Kidney glomerular epithelial cell (primary cell): ENCODE measurements at regions not wholly inside any gene's neighbourhood (a gene's known extent, or its start where the extent isn't known, plus 50 kb on each side); places are given as distances from the start of the nearest gene placed in this dataset.

Experiments
- DNase-seq: peaks from one replicate; lab custom pipeline; 2025; lab: John Stamatoyannopoulos, UW

DNA sequence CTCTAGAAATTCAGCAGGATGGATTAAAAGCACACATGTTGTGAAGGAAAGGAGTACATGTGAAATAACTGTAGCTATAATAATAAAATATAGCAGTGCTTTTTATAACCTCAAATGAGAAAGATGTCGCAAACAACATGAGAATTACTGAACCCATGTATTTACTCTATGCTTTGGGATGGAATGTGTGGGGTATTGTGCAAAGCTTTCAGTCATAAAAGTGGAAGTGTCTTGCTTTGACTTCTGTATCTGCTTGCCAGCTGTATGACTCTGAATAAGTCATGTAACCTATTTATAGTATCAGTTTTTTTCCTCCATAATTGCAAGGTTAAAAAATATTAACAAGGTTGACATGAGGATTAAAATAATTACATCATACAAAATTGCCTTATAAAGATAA lies 519.3 kb upstream of the CADM2 start:
- DNase-seq, result no peak

GRCh38 chr3:84440291-84440690 lies 518.5 kb upstream of the CADM2 start:
- DNase-seq, result no peak

GRCh38 chr3:84442533-84442932 lies 516.3 kb upstream of the CADM2 start:
- no peak for DNase-seq

GRCh38 chr3:84444726-84445521 lies 513.9 kb upstream of the CADM2 start:
- DNase-seq, result no peak

DNA sequence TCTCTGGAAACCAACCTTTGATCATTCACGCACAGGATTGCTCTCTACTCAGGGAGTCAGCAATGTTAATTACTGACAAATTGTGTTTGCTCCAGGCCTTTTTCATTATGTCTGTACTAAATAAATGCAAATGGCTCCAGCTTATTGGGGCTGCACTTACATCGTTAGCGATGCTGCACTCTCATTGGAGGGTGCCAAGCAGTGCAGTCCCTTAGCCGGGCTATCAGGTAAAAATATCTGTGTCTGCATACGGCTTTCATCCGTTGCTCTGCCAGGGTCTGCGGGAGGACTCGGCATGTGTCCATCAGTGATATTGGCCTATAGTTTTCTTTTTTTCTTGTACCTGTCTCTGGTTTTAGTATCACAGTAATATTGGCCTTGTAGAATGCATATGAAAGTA lies 471.5 kb upstream of the CADM2 start:
- no peak for DNase-seq

DNA sequence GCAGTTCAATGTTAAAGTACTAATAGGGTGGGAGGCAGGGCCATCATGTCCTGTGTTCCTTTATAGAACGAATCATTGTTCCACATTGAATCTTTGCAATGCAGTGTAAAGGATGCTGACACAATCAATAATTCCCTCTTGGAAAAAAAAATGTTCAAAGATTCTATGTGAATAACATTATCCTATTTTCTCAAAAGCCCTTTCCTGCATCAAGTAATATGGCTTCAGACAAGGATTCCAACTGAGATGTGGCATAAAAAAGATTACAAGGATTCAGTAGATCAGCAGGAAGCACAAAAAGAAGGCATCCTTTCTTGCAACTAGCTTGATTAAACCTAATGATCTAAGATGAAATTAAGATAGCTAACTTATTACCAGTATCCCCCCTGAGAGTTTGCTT lies 454.0 kb upstream of the CADM2 start:
- DNase-seq, result no peak

GRCh38 chr3:84510007-84510406 lies 448.8 kb upstream of the CADM2 start:
- DNase-seq, result no peak

DNA sequence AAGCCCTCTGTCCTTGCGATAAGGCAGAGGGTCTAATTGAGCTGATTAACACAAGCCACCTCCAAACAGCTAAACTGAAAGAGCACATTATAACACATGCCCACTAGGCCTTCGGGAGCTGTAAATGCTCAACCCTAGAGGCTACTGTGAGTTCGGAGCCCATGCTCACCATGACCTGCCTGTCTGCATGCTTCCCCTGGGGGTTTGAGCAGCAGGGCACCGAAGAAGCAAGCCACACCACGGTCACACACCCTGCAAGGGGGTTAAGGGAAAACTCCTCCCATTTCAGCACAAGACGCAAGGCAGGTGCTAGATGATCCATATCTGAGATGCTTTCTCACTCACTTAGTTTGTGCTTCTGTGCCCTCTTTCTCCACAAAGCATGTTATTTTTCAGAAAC lies 435.9 kb upstream of the CADM2 start:
- DNase-seq, result no peak

GRCh38 chr3:84536916-84537315 lies 421.9 kb upstream of the CADM2 start:
- DNase-seq, result no peak

DNA sequence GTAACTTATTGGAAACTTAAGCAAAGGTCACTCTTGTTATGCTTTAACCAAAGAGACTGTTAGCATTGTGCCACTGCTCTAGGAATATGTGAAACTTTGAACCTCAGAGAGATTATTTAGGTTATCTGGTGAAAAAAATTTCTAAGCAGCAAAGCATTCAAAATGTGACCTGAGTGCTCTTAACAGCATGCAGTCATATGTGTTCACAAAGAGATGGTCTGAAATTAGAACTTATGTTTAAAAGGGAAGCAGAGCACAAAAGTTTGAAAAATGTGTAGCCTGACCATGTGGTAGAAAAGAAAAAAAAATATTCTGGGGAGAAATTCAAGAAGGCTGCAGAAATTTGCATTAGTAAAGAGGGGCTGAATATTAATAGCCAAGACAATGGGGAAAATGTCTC lies 420.2 kb upstream of the CADM2 start:
- DNase-seq, result no peak

DNA sequence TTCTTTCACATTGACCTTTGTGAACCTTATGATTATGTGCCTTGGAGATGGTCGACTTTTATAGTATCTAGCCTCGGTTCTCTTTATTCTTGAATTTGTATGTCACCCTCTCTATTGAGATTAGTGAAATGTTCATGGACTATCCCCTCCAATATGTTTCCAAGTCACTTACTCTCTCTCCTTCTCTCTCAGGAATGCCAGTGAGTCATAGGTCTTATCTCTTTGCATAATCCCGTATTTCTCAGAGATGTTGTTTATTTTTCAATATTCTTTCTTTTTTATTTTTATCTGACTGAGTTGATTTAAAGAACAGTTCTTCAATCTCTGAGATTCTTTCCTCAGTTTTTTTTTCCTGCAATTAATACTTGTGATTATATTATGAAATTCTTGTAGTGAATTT lies 411.6 kb upstream of the CADM2 start:
- DNase-seq, result no peak

GRCh38 chr3:84547971-84548970 lies 410.5 kb upstream of the CADM2 start:
- peak; percentile 40 for DNase-seq

- DNase-seq, result no peak
Observed at GRCh38 chr3:84555629-84556028, 403.2 kb upstream of the CADM2 start.

- no peak for DNase-seq
Observed at GRCh38 chr3:84566256-84566655, 392.5 kb upstream of the CADM2 start.

GRCh38 chr3:84567796-84568195 lies 391.0 kb upstream of the CADM2 start:
- no peak for DNase-seq

DNA sequence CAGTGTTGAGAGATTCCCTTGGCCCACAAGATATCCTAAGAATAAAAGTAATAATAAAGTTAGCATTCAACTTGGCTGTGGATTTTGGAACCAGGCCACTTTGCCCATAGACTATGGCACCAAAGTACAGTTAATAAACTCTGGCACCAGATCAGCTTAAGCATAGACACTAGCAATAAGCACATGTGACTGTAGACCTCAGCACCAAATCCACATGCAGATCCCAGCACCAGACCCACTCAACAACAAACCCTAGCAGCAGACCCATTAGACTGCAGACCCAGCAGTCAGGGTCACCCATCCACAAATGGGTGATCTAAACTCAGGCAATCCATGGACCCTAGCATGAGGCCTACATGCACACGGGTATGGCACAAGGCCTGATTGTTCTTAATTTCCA lies 384.8 kb upstream of the CADM2 start:
- no peak for DNase-seq

- no peak for DNase-seq
Observed at GRCh38 chr3:84586427-84586826, 372.4 kb upstream of the CADM2 start.

GRCh38 chr3:84600703-84601225 lies 358.0 kb upstream of the CADM2 start:
- DNase-seq, result no peak

GRCh38 chr3:84601303-84601702 lies 357.5 kb upstream of the CADM2 start:
- no peak for DNase-seq

GRCh38 chr3:84621823-84622222 lies 337.0 kb upstream of the CADM2 start:
- DNase-seq, result no peak

DNA sequence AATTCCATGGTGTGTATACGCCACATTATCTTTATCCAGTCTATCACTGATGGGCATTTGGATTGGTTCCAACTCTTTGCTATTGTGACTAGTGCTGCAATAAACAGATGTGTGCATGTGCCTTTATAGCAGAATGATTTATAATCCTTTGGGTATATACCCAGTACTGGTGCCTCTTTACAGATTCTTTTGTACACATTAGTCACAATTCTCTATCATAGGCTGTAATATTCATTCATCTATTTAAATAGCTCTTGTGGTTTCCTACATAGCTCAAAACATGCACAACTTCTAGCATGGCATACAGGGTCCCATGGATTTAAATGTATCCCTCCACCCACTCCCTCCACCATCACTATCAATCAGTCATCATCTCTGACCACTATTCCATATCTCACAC lies 324.1 kb upstream of the CADM2 start:
- no peak for DNase-seq

DNA sequence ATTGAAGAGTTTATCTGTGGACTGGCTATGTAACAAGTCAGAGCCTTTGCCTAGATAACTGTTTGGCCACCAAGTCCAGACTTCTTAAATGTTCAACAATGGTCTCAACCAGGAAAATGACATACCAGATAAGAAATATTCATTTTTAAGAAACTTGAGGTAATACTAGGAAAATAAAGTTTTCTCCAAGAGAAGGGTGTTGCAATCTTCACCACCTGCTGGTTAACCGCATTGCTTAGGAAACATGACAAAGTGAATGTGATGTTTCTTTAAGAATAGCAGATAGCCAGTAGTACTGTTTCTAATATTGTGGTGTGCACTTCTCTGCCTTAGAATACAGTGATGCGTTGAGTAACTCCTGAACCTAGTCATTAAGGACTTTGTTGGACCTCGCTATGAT lies 321.5 kb upstream of the CADM2 start:
- no peak for DNase-seq

GRCh38 chr3:84666468-84666867 lies 292.3 kb upstream of the CADM2 start:
- no peak for DNase-seq
